Tibial artery (tissue), 4 donors: ENCODE measurements at regions not wholly inside any gene's neighbourhood (a gene's known extent, or its start where the extent isn't known, plus 50 kb on each side); places are given as distances from the start of the nearest gene placed in this dataset.

Experiments used
- DNase-seq, 2 donors: peaks; one replicate each; pipeline ENCODE4 v3.0.0-alpha.2; 2019
- H3K27ac ChIP-seq, 2 donors: fragments of 200-600 bp; sonication (generic) in 1 of 2; 1 replicate in 1 of 2; 2 replicates in 1 of 2; pipeline ENCODE4 v1.5.1; 2018 to 2019; ENCODE audit warnings: mild to moderate bottlenecking in 1 of 2
- H3K27me3 ChIP-seq, 2 donors: fragments of 200-600 bp; sonication (generic) in 1 of 2; one replicate each; pipeline versions ENCODE4 v1.5.1 to v1.6.0; 2016 to 2019
- H3K36me3 ChIP-seq, 3 donors: fragments of 200-600 bp; sonication (generic) in 2 of 3; one replicate each; pipeline ENCODE4 v1.5.1; 2016 to 2019; ENCODE audit warnings: mild to moderate bottlenecking in 2 of 3
- H3K4me1 ChIP-seq, 4 donors: fragments of 200-600 bp; sonication (generic) in 2 of 4; 1 replicate in 3 of 4; 2 replicates in 1 of 4; pipeline ENCODE4 v1.5.1; 2016 to 2019
- H3K4me3 ChIP-seq, 2 donors: fragments of 200-600 bp; sonication (generic) in 1 of 2; 1 replicate in 1 of 2; 2 replicates in 1 of 2; pipeline ENCODE4 v1.5.1; 2018 to 2019; ENCODE audit warnings: mild to moderate bottlenecking in 2 of 2
- H3K9me3 ChIP-seq, 3 donors: fragments of 200-600 bp; sonication (generic) in 1 of 3; one replicate each; pipeline ENCODE4 v1.5.1; 2016 to 2019
- CTCF ChIP-seq, 2 experiments: fragments of 200-600 bp in 1 of 2; fragments of 450-650 bp in 1 of 2; IDR thresholded peaks; one replicate each; pipeline ENCODE4 v1.5.1; 2017 to 2019; ENCODE audit warnings: antibody characterized with exemption in 2 of 2, mild to moderate bottlenecking in 1 of 2, moderate library complexity in 1 of 2
- intact Hi-C: fragments of 100-400 bp; cut with DNase I; formaldehyde crosslinking; loops from one replicate; pipeline ENCODE4 v1.15.0; 2023; ENCODE audit warnings: low total_unique reads

GRCh38 chr2:7116511-7116910, 199.3 kb downstream of the RNF144A start:
- no peak overlapping the region for H3K27ac ChIP-seq
- intact Hi-C loops, result no loop called here
- no peaks in the 10 kb centered on the region for H3K27me3 ChIP-seq
- no peaks in the 10 kb centered on the region for H3K36me3 ChIP-seq
- H3K9me3 ChIP-seq, result peaks cover 0 to 2% (median 0%) of the 10 kb centered on the region in 3 donors
- H3K4me1 ChIP-seq, result peaks cover 0 to 9% (median 3%) of the 10 kb centered on the region in 4 donors
- no peak overlapping the region for H3K4me3 ChIP-seq
- DNase-seq, result no peak
- no peak for TF ChIP-seq CTCF (IDR thresholded peaks at IDR 0.05)

GRCh38 chr2:7117076-7117475, 199.9 kb downstream of the RNF144A start:
- Histone ChIP-seq H3K27ac (no peak overlapping the region), H3K4me3 (no peak overlapping the region), H3K36me3 (no peaks in the 10 kb centered on the region), H3K9me3 (peaks cover 0 to 2% (median 0%) of the 10 kb centered on the region in 3 donors), H3K4me1 (peaks cover 0 to 9% (median 3%) of the 10 kb centered on the region in 4 donors), H3K27me3 (no peaks in the 10 kb centered on the region)
- intact Hi-C loops, result no loop called here
- no peak for TF ChIP-seq CTCF (IDR thresholded peaks at IDR 0.05)
- DNase-seq, result no peak

GRCh38 chr2:7118606-7119131, 201.5 kb downstream of the RNF144A start:
- H3K36me3 ChIP-seq, result no peaks in the 10 kb centered on the region
- peaks cover 0 to 2% (median 0%) of the 10 kb centered on the region in 3 donors for H3K9me3 ChIP-seq
- H3K27me3 ChIP-seq, result no peaks in the 10 kb centered on the region
- TF ChIP-seq CTCF (IDR thresholded peaks at IDR 0.05), result no peak
- no peak overlapping the region for H3K4me3 ChIP-seq
- intact Hi-C loops, result no loop called here
- DNase-seq, result no peak
- H3K27ac ChIP-seq, result no peak overlapping the region
- peaks cover 0 to 9% (median 3%) of the 10 kb centered on the region in 4 donors for H3K4me1 ChIP-seq

- Histone ChIP-seq H3K27ac (peak overlapping the region in 1 of 2 donors; percentile 19), H3K27me3 (no peaks in the 10 kb centered on the region), H3K4me3 (no peak overlapping the region), H3K9me3 (no peaks in the 10 kb centered on the region), H3K4me1 (peaks cover 0 to 9% (median 3%) of the 10 kb centered on the region in 4 donors), H3K36me3 (no peaks in the 10 kb centered on the region)
- intact Hi-C loops, result no loop called here
- DNase-seq, result no peak
- peak; percentile 39 to 49 for TF ChIP-seq CTCF (IDR thresholded peaks at IDR 0.05)
These were observed 202.1 kb downstream of the RNF144A start for GRCh38 chr2:7119132-7119835.

- intact Hi-C loops, result no loop called here
- no peak for DNase-seq
- Histone ChIP-seq H3K27ac (no peak overlapping the region), H3K4me3 (no peak overlapping the region), H3K36me3 (no peaks in the 10 kb centered on the region), H3K27me3 (no peaks in the 10 kb centered on the region), H3K9me3 (no peaks in the 10 kb centered on the region), H3K4me1 (peaks cover 0 to 9% (median 3%) of the 10 kb centered on the region in 4 donors)
- no peak for TF ChIP-seq CTCF (IDR thresholded peaks at IDR 0.05)
These were observed 204.6 kb downstream of the RNF144A start for GRCh38 chr2:7121851-7122250.
